Upper lobe of left lung (tissue), 6 donors: ENCODE measurements at regions not wholly inside any gene's neighbourhood (a gene's known extent, or its start where the extent isn't known, plus 50 kb on each side); places are given as distances from the start of the nearest gene placed in this dataset.
"Not testable (repeated sequence)": the region's sequence is repeated elsewhere in the genome, so short reads cannot be mapped to it uniquely, and the experiment has no call there.

Source experiments
- ATAC-seq, 2 donors: fragments of 200-7000 bp; cut with Tn5 transposase; one replicate each; pipeline ENCODE4 v1.9.1; 2022; ENCODE audit warnings: mild to moderate bottlenecking in 2 of 2, moderate library complexity in 2 of 2; ENCODE audit not compliant: low FRiP score in 2 of 2
- DNase-seq, 2 donors: peaks; one replicate each; pipeline ENCODE4 v3.0.0-alpha.2; 2019 to 2020
- H3K27ac ChIP-seq, 4 donors: fragments of 200-600 bp; sonication (generic); one replicate each; pipeline ENCODE4 v1.5.1; 2016 to 2019
- H3K27me3 ChIP-seq, 4 donors: fragments of 200-600 bp; sonication (generic); one replicate each; pipeline ENCODE4 v1.5.1; 2017 to 2019
- H3K36me3 ChIP-seq, 4 donors: fragments of 200-600 bp; sonication (generic); one replicate each; pipeline ENCODE4 v1.5.1; 2016 to 2019
- H3K4me1 ChIP-seq, 4 donors: fragments of 200-600 bp; sonication (generic); one replicate each; pipeline ENCODE4 v1.5.1; 2018 to 2019
- H3K4me3 ChIP-seq, 4 donors: fragments of 200-600 bp; sonication (generic); one replicate each; pipeline ENCODE4 v1.5.1; 2017 to 2019; ENCODE audit warnings: mild to moderate bottlenecking in 2 of 4, moderate library complexity in 1 of 4
- H3K9me3 ChIP-seq, 4 donors: fragments of 200-600 bp; sonication (generic); one replicate each; pipeline ENCODE4 v1.5.1; 2018 to 2019
- EP300 ChIP-seq, 4 donors: sonication (generic); formaldehyde crosslinking; IDR thresholded peaks; one replicate each; pipeline ENCODE4 v1.5.1; 2017; ENCODE audit warnings: antibody characterized with exemption in 4 of 4, control low read depth in 2 of 4
- POLR2A ChIP-seq, 4 donors: fragments of 450-650 bp; IDR thresholded peaks; one replicate each; pipeline ENCODE4 v1.5.1; 2016 to 2017; ENCODE audit warnings: antibody characterized with exemption in 4 of 4, mild to moderate bottlenecking in 2 of 4
- POLR2AphosphoS5 ChIP-seq, 2 donors: sonication (generic); formaldehyde crosslinking; IDR thresholded peaks; one replicate each; pipeline ENCODE4 v1.5.1; 2017; ENCODE audit warnings: antibody characterized with exemption in 2 of 2
- WGBS, 2 donors: methylation state at CpG; one replicate each; pipeline ENCODE4 v1.1.5; 2017 to 2018; 5-methylcytosine and 5-hydroxymethylcytosine counted together
- TF ChIP-seq, protein P1 (sequence below), 6 experiments: fragments of 450-650 bp in 4 of 6; fragments of 200-600 bp in 2 of 6; sonication (generic) in 2 of 6; IDR thresholded peaks; one replicate each; pipeline ENCODE4 v1.5.1; 2016 to 2019; ENCODE audit warnings: antibody characterized with exemption in 6 of 6
- donor health status: DM: no; HTN: no; CAD: no; lungs with moderate emphysema.
- donor health status: DM: no; HTN: yes; CAD: no; lungs with severe emphysema.

DNA sequence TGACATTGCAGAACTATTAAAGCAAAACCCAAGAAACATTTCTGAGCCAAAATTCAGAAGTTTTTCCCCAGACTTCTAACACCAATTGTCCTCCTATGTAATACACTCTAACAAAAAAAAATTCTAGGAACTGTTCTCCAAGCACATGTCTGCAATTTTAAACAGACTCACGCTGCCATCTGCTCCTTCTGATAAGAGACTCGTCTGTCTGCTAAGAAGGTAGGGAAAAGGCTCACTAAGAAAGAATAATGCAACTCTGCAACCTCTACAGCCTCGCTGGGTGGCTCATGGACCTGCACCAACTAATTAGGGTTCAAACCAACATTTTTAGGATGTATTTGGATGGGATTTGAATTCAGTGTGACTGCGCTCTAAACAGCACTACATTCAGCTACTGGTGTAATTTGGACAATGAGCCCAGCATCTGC is 366.5 kb downstream of the DSC3 start:
- 22 to 34% methylated on average over 4 of the region's 4 CpGs for whole genome bisulfite sequencing, 2 donors
- Histone ChIP-seq H3K27ac (no peak overlapping the region), H3K36me3 (no peaks in the 10 kb centered on the region), H3K9me3 (no peaks in the 10 kb centered on the region), H3K27me3 (no peaks in the 10 kb centered on the region), H3K4me3 (no peak overlapping the region), H3K4me1 (no peaks in the 10 kb centered on the region)
- TF ChIP-seq, protein P1, sequence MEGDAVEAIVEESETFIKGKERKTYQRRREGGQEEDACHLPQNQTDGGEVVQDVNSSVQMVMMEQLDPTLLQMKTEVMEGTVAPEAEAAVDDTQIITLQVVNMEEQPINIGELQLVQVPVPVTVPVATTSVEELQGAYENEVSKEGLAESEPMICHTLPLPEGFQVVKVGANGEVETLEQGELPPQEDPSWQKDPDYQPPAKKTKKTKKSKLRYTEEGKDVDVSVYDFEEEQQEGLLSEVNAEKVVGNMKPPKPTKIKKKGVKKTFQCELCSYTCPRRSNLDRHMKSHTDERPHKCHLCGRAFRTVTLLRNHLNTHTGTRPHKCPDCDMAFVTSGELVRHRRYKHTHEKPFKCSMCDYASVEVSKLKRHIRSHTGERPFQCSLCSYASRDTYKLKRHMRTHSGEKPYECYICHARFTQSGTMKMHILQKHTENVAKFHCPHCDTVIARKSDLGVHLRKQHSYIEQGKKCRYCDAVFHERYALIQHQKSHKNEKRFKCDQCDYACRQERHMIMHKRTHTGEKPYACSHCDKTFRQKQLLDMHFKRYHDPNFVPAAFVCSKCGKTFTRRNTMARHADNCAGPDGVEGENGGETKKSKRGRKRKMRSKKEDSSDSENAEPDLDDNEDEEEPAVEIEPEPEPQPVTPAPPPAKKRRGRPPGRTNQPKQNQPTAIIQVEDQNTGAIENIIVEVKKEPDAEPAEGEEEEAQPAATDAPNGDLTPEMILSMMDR (IDR thresholded peaks at IDR 0.05) = no peak
- TF ChIP-seq EP300 (IDR thresholded peaks at IDR 0.05) = no peak
- no peak for TF ChIP-seq POLR2A (IDR thresholded peaks at IDR 0.05)
- TF ChIP-seq POLR2AphosphoS5 (IDR thresholded peaks at IDR 0.05) = no peak
- no peak for ATAC-seq
- no peak for DNase-seq

DNA sequence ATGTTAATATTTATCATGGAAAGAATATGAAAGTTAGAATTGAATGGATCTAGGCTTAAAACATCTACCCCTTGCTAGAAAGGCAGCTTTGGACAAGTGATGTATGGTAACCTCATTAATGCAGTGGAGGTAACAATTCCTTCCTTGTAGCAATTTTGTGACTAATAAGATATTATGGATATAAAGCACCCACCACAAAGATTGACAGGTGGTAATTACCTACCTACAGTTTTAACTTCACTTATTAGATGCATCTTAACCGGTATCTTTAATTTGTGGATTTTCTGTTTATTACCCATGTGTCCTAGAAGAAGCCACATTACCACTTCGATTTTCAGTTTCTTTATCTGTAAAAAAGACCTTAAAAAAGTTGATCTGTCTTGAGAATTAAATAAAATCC is 367.0 kb downstream of the DSC3 start:
- Histone ChIP-seq H3K4me3 (no peak overlapping the region), H3K36me3 (no peaks in the 10 kb centered on the region), H3K27ac (no peak overlapping the region), H3K4me1 (no peaks in the 10 kb centered on the region), H3K9me3 (no peaks in the 10 kb centered on the region), H3K27me3 (no peaks in the 10 kb centered on the region)
- no peak for TF ChIP-seq POLR2AphosphoS5 (IDR thresholded peaks at IDR 0.05)
- no peak for TF ChIP-seq POLR2A (IDR thresholded peaks at IDR 0.05)
- TF ChIP-seq, protein P1 (IDR thresholded peaks at IDR 0.05) = no peak
- TF ChIP-seq EP300 (IDR thresholded peaks at IDR 0.05) = no peak
- 79 to 86% methylated on average over 2 of the region's 2 CpGs for WGBS, 2 donors
- ATAC-seq (no peak), DNase-seq (no peak)

- Histone ChIP-seq H3K4me1 (no peaks in the 10 kb centered on the region), H3K36me3 (no peaks in the 10 kb centered on the region), H3K27me3 (no peaks in the 10 kb centered on the region), H3K4me3 (no peak overlapping the region), H3K27ac (no peak overlapping the region), H3K9me3 (no peaks in the 10 kb centered on the region)
- no peak for ATAC-seq
- no peak for DNase-seq
- WGBS, 2 donors = 80% methylated on average over 4 of the region's 4 CpGs
- no peak for TF ChIP-seq POLR2A (IDR thresholded peaks at IDR 0.05)
- TF ChIP-seq, protein P1 (IDR thresholded peaks at IDR 0.05) = no peak
- TF ChIP-seq EP300 (IDR thresholded peaks at IDR 0.05) = no peak
- no peak for TF ChIP-seq POLR2AphosphoS5 (IDR thresholded peaks at IDR 0.05)
Observed at GRCh38 chr18:30675072-30675471, 367.5 kb downstream of the DSC3 start.

- 82% methylated on average over 2 of the region's 2 CpGs for WGBS, 2 donors
- DNase-seq (no peak), ATAC-seq (no peak)
- Histone ChIP-seq H3K9me3 (no peaks in the 10 kb centered on the region), H3K4me1 (no peaks in the 10 kb centered on the region), H3K27me3 (no peaks in the 10 kb centered on the region), H3K36me3 (no peaks in the 10 kb centered on the region), H3K4me3 (no peak overlapping the region), H3K27ac (no peak overlapping the region)
- TF ChIP-seq EP300 (IDR thresholded peaks at IDR 0.05) = no peak
- no peak for TF ChIP-seq POLR2A (IDR thresholded peaks at IDR 0.05)
Observed at GRCh38 chr18:30674596-30674995, 367.9 kb downstream of the DSC3 start.

DNA sequence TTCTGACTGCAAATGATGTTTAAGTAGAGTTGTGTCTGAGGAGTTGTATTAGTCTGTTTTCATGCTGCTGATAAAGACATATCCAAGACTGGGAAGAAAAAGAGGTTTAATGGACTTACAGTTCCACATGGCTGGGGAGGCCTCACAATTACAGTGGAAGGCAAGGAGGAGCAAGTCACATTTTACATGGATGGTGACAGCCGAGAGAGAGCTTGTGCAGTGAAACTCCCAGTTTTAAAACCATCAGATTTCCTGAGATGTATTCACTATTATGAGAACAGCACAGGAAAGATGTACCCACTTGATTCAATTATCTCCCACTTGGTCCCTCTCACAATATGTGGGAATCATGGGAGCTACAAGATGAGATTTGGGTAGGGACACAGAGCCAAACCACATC is 370.1 kb downstream of the DSC3 start:
- not testable (repeated sequence) for H3K4me3 ChIP-seq, H3K4me1 ChIP-seq, H3K27ac ChIP-seq, DNase-seq, H3K36me3 ChIP-seq, H3K27me3 ChIP-seq, H3K9me3 ChIP-seq, ATAC-seq
- WGBS, 2 donors = 64 to 81% methylated on average over 1 of the region's 1 CpG

- H3K36me3 ChIP-seq = no peaks in the 10 kb centered on the region
- peak in 1 of 2 donors; percentile 22 for ATAC-seq
- H3K27me3 ChIP-seq = no peaks in the 10 kb centered on the region
- no peak overlapping the region for H3K27ac ChIP-seq
- no peak for DNase-seq
- H3K4me1 ChIP-seq = no peaks in the 10 kb centered on the region
- H3K9me3 ChIP-seq = peaks cover 0 to 7% (median 0%) of the 10 kb centered on the region in 4 donors
- H3K4me3 ChIP-seq = no peak overlapping the region
- 78 to 94% methylated on average over 1 of the region's 1 CpG for WGBS, 2 donors
- TF ChIP-seq POLR2AphosphoS5 (IDR thresholded peaks at IDR 0.05) (no peak), POLR2A (IDR thresholded peaks at IDR 0.05) (no peak), EP300 (IDR thresholded peaks at IDR 0.05) (no peak)
- TF ChIP-seq, protein P1 (IDR thresholded peaks at IDR 0.05) = no peak
Observed at GRCh38 chr18:30658306-30658705, 384.2 kb downstream of the DSC3 start.
